ENCODE measurements at regions not wholly inside any gene's neighbourhood (a gene's known extent, or its start where the extent isn't known, plus 50 kb on each side); places are given as distances from the start of the nearest gene placed in this dataset.

- TF ChIP-seq CTCF (IDR thresholded peaks at IDR 0.05) (no peak), EP300 (IDR thresholded peaks at IDR 0.05) (no peak)
These were observed 223.6 kb upstream of the SIX2 start for GRCh38 chr2:45232818-45233217.
